Mesothelial cell of epicardium (in vitro differentiated cells): ENCODE measurements at regions not wholly inside any gene's neighbourhood (a gene's known extent, or its start where the extent isn't known, plus 50 kb on each side); places are given as distances from the start of the nearest gene placed in this dataset.
"Not testable (repeated sequence)": the region's sequence is repeated elsewhere in the genome, so short reads cannot be mapped to it uniquely, and the experiment has no call there.

Experiments
- DNase-seq, 2 experiments: peaks; one replicate each; pipeline ENCODE4 v3.0.0; 2021; ENCODE audit warnings: low spot score in 2 of 2; ENCODE audit not compliant: unreplicated experiment in 2 of 2
- H3K27ac Mint-ChIP-seq: 2 replicates; pipeline ENCODE4 v1.8.0; 2021; ENCODE audit warnings: mixed read lengths
- H3K27me3 Mint-ChIP-seq: 2 replicates; pipeline ENCODE4 v1.8.0; 2021; ENCODE audit warnings: low read depth, mixed read lengths
- H3K36me3 Mint-ChIP-seq: 2 replicates; pipeline ENCODE4 v1.8.0; 2021; ENCODE audit warnings: mixed read lengths
- H3K4me1 Mint-ChIP-seq: 2 replicates; pipeline ENCODE4 v1.8.0; 2021; ENCODE audit warnings: mixed read lengths
- H3K4me3 Mint-ChIP-seq: 2 replicates; pipeline ENCODE4 v1.8.0; 2021; ENCODE audit warnings: mild to moderate bottlenecking, moderate library complexity, mixed read lengths
- H3K9me3 Mint-ChIP-seq: 2 replicates; pipeline ENCODE4 v1.8.0; 2021; ENCODE audit warnings: mixed read lengths
- CTCF ChIP-seq: fragments of 200-600 bp; sonication (generic); IDR thresholded peaks from one replicate; pipeline ENCODE4 v1.5.0; 2021; ENCODE audit warnings: antibody characterized with exemption; ENCODE audit not compliant: unreplicated experiment

GRCh38 chr1:64348961-64349648 lies 120.8 kb upstream of the CACHD1 start:
- no peak for DNase-seq
- no peaks in the 10 kb centered on the region for H3K9me3 Mint-ChIP-seq
- H3K4me1 Mint-ChIP-seq = no peaks in the 10 kb centered on the region
- H3K27ac Mint-ChIP-seq = no peak overlapping the region
- TF ChIP-seq CTCF = no peak
- no peaks in the 10 kb centered on the region for H3K36me3 Mint-ChIP-seq
- no peak overlapping the region for H3K4me3 Mint-ChIP-seq
- H3K27me3 Mint-ChIP-seq = peaks cover 17% of the 10 kb centered on the region

- not testable (repeated sequence) for H3K36me3 Mint-ChIP-seq, H3K27ac Mint-ChIP-seq, H3K9me3 Mint-ChIP-seq, H3K4me3 Mint-ChIP-seq, DNase-seq
- H3K27me3 Mint-ChIP-seq = peaks cover 41% of the 10 kb centered on the region
- peaks cover 28% of the 10 kb centered on the region for H3K4me1 Mint-ChIP-seq
Observed at GRCh38 chr1:64355534-64355933, 114.4 kb upstream of the CACHD1 start.

GRCh38 chr1:64356636-64357256 lies 113.2 kb upstream of the CACHD1 start:
- peaks cover 41% of the 10 kb centered on the region for H3K27me3 Mint-ChIP-seq
- DNase-seq = no peak
- H3K9me3 Mint-ChIP-seq = no peaks in the 10 kb centered on the region
- H3K27ac Mint-ChIP-seq = no peak overlapping the region
- TF ChIP-seq CTCF = no peak
- no peaks in the 10 kb centered on the region for H3K36me3 Mint-ChIP-seq
- H3K4me3 Mint-ChIP-seq = no peak overlapping the region
- peaks cover 28% of the 10 kb centered on the region for H3K4me1 Mint-ChIP-seq

DNA sequence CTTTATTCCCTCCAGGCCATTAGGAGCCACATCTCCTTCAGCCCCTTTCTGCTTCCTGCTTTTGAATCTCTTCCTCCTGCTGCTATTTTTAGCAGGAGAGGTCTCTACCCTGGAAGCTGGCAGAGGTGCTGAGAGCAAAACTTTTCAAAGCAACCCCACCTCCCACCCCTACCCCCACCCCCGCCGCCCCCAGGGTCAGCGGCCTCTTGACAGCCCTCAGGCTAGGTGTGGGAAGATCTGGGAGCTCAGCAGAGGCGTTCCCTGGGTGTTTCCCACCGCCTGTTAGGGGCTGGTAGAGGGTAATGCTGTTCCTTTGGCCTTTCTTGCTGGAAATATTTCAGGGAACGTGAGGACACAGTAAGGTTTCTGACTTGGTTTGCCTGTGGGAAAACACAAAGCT lies 112.5 kb upstream of the CACHD1 start:
- DNase-seq = no peak
- Mint-ChIP-seq H3K4me3 (no peak overlapping the region), H3K36me3 (no peaks in the 10 kb centered on the region), H3K27me3 (peaks cover 35% of the 10 kb centered on the region), H3K9me3 (no peaks in the 10 kb centered on the region), H3K4me1 (peaks cover 28% of the 10 kb centered on the region), H3K27ac (peak overlapping the region; percentile 60)
- no peak for TF ChIP-seq CTCF

DNA sequence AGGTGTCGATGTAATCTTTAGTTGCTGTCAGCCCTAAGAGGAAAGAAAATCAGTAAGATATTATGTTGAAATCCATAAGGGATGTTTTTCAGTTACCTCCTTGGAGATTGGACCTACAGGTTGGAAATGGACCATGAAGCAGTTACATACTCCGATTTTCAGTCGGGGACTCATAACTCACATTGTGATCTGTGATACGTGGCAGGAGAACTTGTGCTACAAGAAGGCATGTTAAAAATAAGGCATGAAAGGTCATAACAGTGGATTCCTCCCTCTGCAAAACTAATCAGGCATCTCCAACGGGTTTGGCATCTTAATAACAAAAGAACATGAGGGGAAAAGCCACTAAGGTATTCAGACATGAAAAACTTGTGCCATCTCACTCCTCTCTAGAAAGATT lies 111.2 kb upstream of the CACHD1 start:
- Mint-ChIP-seq H3K27me3 (peaks cover 29% of the 10 kb centered on the region), H3K9me3 (no peaks in the 10 kb centered on the region), H3K4me1 (peaks cover 28% of the 10 kb centered on the region), H3K4me3 (no peak overlapping the region), H3K27ac (no peak overlapping the region), H3K36me3 (no peaks in the 10 kb centered on the region)
- no peak for TF ChIP-seq CTCF
- no peak for DNase-seq

GRCh38 chr1:64361974-64362373 lies 108.0 kb upstream of the CACHD1 start:
- Mint-ChIP-seq H3K27me3 (no peaks in the 10 kb centered on the region), H3K4me3 (no peak overlapping the region)
- no peak for DNase-seq

More at GRCh38 chr1:64361974-64362373, 108.0 kb upstream of the CACHD1 start:
- peaks cover 17% of the 10 kb centered on the region for H3K4me1 Mint-ChIP-seq
- no peaks in the 10 kb centered on the region for H3K9me3 Mint-ChIP-seq
- no peak overlapping the region for H3K27ac Mint-ChIP-seq
- no peak for TF ChIP-seq CTCF
- H3K36me3 Mint-ChIP-seq = no peaks in the 10 kb centered on the region
